GM23248 (cell line): ENCODE measurements at regions not wholly inside any gene's neighbourhood (a gene's known extent, or its start where the extent isn't known, plus 50 kb on each side); places are given as distances from the start of the nearest gene placed in this dataset.

Experiments
- EZH2 ChIP-seq: fragments of 200-600 bp; sonication (generic); IDR thresholded peaks from 2 replicates; pipeline ENCODE4 v1.6.1; 2018; ENCODE audit warnings: antibody characterized with exemption, mild to moderate bottlenecking; ENCODE audit not compliant: insufficient read depth, poor library complexity, severe bottlenecking
- EZH2phosphoT487 ChIP-seq: fragments of 200-600 bp; sonication (generic); IDR thresholded peaks from 2 replicates; pipeline ENCODE4 v1.6.1; 2018; ENCODE audit warnings: antibody characterized with exemption, moderate library complexity, mild to moderate bottlenecking, low read depth; ENCODE audit not compliant: insufficient read depth

DNA sequence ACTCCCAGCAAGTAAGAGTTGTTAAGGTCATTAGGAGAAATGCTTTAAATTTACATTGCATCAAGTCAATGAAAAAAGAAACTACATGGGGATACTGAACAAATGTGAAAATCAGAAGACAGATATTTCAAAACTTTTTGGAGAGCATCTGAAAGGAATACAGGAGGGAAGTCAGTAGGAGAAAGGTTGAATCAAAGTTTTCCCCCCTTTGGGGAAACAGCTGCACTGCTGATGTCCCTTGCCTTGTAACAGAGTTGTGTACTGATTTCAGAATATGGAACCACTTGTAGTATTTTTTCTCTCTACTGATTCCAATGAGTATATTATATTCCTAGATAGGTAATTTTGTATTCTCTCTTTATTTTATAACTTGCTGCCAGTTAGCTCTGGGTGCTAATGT is 592.5 kb upstream of the ZEB2 start:
- TF ChIP-seq EZH2 (no peak), EZH2phosphoT487 (no peak)
